HG03439 (cell line): ENCODE measurements at regions not wholly inside any gene's neighbourhood (a gene's known extent, or its start where the extent isn't known, plus 50 kb on each side); places are given as distances from the start of the nearest gene placed in this dataset.

ENCODE experiments used
- ATAC-seq: cut with Tn5 transposase; IDR thresholded peaks from one replicate; pipeline ENCODE4 v1.9.1; 2021; ENCODE audit warnings: mild to moderate bottlenecking, moderate library complexity; ENCODE audit not compliant: unreplicated experiment

DNA sequence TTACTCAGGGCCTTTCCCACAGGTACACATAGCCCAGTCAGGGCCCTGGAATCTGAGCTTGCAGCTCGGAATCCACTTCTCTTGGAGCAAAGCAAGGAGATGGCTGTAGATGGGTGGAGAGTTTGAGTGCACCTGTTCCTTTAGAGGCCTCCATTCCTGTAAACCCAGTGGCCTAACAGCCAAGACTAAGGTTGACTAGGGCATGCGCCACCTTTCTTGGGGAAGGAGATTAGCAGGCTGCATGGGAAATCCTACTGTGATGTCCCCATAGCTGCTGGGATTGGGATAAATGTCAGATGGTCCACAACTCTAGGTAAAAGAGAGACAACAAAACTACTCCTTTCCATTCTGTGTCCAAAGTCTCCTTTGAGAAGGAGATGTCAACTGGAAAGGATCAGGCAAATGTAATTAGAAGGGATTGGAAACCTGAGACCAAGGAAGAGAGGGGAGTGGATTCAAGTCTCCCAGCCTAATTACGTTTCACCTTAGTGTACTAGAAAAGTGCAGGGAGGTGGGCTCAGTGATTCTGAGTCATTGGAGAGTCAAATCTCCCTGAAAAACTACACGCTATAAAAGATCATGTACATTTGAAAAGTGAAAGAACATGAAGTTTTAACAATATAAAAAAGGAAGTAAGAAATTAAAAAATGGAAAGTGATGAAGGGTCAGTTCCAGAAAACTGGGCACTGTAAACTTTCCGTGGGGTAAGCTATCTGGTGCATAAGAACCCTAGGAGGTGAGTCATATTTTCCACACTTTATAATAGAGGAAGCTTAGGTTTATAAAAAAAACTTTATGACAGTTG, 104.2 kb downstream of the SEC61B start:
- ATAC-seq, result no peak

- no peak for ATAC-seq
Observed at GRCh38 chr9:99326917-99327189, 104.8 kb downstream of the SEC61B start.

DNA sequence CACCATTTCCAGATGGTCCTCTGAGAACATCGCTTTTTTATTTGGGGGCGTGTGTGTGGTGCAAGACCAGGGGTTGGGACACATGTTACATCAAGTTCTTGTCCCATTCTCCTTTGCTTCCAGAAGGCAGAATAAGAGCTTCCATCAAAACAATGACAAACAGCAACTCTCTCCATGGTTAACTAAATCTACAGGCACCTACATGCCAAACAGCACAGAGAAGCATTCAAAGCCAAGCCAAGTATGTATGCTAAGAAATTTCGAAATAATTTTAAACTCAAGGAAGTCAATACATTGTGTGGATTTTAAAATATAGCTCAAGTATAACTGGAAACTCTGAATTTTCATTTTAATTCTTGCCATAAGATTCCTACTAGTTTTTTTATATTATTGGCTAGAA, 105.6 kb downstream of the SEC61B start:
- ATAC-seq, result no peak

- no peak for ATAC-seq
Observed at GRCh38 chr9:99335280-99335679, 113.2 kb downstream of the SEC61B start.

DNA sequence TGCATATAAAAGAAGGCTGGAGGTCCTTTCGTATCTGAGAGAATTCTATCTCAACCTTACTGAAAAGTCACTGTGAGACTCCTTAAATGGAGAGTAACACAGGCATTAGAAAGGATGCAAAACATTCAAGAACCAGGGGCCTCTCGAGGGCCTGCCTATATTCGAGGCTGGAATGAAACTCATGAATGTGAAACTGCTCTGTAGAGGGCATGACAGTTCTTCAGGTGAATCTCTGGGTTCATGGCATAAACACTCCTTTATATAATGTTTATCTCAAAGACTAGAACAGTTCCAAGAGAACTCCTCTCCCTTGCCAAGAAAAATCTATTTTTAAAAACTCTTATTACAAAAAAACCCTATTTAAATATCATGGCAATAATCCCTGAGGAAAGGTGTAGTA, 113.9 kb downstream of the SEC61B start:
- no peak for ATAC-seq

- no peak for ATAC-seq
Observed at GRCh38 chr9:99336531-99336930, 114.4 kb downstream of the SEC61B start.

- no peak for ATAC-seq
Observed at GRCh38 chr9:99340281-99340680, 118.2 kb downstream of the SEC61B start.

GRCh38 chr9:99341686-99342085, 119.6 kb downstream of the SEC61B start:
- no peak for ATAC-seq

DNA sequence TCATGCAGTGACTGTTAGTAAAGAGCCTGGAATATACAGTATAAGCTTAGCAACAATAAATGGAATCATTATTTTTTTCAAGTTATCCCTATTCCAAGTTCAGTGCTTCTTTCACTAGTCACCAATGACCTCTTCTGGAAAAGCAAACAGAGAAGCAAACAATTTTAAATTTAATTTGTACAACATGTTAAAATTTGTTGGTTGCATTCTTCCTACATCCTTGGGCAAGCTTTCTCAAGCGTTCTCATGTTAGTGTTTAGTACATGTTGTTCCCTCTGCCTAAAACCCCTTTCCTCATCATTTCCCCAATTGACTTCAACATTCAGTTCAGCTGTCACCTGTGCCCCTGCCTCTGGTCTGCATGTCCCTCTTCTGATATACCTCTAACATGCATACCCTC, 123.4 kb downstream of the SEC61B start:
- ATAC-seq, result no peak

DNA sequence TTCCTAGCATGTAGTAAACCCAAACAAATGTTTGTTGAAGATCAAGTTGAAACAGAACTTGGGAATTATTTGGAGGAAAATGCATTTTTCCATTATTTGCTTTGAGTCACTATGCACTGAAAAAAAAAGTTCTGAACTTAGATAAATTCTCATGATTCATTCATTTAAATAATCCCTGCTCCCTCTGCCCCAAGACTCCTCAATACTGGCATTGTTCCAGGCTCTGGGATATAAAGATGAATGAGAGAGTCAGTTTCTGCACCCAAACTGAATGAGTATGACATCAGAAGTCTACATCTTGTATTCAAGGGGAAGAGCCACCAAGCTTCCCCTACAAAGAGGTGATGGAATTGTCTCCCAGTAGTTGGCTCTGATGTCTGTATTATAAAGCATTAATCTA, 123.9 kb downstream of the SEC61B start:
- ATAC-seq, result no peak

- no peak for ATAC-seq
Observed at GRCh38 chr9:99347568-99347967, 125.5 kb downstream of the SEC61B start.

GRCh38 chr9:99348289-99348688, 126.2 kb downstream of the SEC61B start:
- no peak for ATAC-seq

DNA sequence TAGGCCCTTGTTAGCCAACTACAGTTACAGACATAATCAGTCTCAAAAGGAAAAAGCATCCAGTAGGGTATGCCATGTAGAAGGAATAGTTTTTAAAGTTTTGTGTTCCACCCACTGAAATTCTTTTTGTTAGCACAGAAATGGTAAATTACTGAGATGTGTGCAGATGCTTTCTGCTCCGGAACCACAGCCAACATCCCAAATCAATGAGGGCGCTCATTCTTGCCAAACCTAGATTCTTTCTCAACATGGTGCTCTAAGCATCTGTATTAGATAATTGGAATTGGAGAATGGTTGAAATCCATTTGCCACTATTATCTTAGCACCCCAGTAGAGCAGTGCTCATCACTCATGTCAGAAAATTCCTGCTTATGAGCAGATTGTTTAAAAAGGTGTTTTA, 127.8 kb downstream of the SEC61B start:
- ATAC-seq, result no peak

GRCh38 chr9:99350461-99350860, 128.4 kb downstream of the SEC61B start:
- no peak for ATAC-seq

DNA sequence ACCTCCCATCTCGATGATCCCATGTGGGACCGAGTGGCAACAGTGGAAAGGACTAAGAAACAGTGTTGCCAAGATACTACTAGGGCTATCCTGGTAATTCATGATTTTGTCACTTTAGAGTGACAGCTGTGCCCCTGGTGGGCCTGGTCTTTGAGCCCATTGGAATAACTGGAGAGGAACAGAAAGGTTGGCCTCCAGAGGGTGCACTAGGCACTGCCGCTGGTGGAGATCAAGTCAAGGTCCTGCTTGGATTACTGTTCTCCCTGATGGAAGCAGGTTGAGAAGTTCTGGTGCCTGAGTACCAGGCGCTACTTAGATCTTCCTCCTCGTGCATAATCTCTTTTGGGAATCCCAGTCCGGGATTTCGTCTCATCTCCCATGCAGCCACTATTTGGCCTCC, 129.6 kb downstream of the SEC61B start:
- no peak for ATAC-seq

- no peak for ATAC-seq
Observed at GRCh38 chr9:99352826-99353225, 130.7 kb downstream of the SEC61B start.

DNA sequence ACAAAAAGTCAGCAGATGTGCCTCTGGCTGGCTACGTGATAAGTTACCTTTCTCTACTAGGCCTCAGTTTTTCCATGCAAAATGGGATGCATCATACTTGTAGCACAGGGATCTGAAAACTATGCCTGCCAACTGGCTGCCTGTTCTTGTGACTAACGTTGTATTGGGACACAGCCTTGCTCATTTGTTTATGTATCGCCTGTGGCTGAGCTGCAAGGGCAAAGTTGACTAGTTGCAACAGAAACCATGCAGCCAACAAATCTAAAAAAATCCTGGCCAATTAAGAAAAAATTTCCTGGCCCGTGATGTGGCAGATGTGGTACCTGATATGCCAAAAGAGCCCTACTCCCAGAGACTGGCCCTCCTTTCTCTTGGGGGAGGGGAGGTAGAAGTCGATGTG, 131.3 kb downstream of the SEC61B start:
- no peak for ATAC-seq

DNA sequence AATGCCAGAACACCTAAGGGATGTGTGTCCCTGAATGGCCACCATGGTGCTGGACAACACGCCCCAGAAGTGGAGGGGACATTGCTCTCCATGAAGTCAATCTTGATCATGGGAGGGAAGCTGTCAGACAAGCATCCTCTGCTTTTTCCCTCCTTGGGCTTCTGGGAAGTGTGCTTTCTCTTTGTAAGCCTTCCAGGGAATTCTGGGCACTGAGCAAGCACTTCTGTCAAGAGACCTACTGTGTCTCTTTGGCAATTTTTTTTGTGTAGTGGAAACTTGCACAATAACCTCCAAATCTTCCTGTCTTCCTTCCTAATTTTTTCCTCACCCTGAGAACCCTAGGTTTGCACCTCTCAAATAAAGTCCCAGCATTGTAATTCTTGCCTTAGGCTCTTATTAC, 132.0 kb downstream of the SEC61B start:
- no peak for ATAC-seq

GRCh38 chr9:99356512-99356971, 134.5 kb downstream of the SEC61B start:
- no peak for ATAC-seq

DNA sequence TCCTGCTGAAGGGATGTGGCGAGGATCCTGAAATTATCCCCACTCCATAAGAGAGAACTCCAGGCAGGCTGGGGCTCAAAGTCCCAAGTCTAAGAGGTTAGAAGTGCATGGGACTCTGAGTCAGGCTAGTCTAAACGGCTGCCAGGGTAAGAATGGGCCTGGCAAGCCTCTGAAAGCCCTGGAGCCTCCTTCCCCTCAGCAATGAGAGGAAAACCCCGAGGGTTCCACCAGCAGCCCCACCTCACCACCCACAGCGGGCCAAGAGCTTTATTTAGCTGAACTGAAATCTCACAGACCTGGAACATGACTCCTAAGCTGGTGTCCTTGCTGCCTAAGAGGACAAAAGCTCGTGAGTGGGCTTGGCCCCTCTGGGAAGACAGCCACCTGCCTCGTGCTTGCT, 135.5 kb downstream of the SEC61B start:
- no peak for ATAC-seq

GRCh38 chr9:99358668-99359067, 136.6 kb downstream of the SEC61B start:
- no peak for ATAC-seq

GRCh38 chr9:99359336-99359735, 137.3 kb downstream of the SEC61B start:
- no peak for ATAC-seq

DNA sequence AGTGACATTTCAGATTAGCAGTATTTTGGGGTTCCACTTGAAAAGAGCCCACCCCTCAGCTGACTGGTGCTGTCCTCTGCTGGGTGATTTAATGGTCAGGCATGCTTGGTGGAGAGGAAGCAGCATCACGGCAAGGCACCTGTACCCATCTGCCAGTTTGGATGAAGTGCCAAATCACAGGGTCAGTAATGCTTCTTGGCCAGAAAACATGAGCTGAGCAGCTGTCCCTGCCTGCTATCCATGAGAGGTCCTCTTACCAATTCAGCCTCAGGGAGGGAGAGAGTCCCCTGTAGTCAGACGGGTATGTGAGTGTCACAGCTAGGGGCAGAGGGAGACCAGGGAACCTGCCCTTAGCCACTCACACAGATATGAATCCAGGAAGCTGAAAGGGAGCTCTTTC, 137.9 kb downstream of the SEC61B start:
- no peak for ATAC-seq
